ENCODE measurements at regions not wholly inside any gene's neighbourhood (a gene's known extent, or its start where the extent isn't known, plus 50 kb on each side); places are given as distances from the start of the nearest gene placed in this dataset.

GRCh38 chr19:29396925-29397324 lies 128.9 kb upstream of the VSTM2B start:
- FAIRE-seq: no peak
- 67% methylated on average over 2 of the region's 2 CpGs; no CpG with 5 or more reads in 1 of the 2 experiments for WGBS, 2 experiments (ENCODE audit: extremely low coverage in 1 of 2, insufficient coverage in 1 of 2, insufficient read length in 1 of 2, insufficient replicate concordance in 2 of 2, low coverage in 1 of 2, low lambda C conversion rate in 2 of 2, missing lambda C conversion rate in 1 of 2)
- no peak overlapping the region for H2AFZ ChIP-seq (ENCODE audit: low read length)

More at GRCh38 chr19:29396925-29397324, 128.9 kb upstream of the VSTM2B start:
- H2BK120ac ChIP-seq (replicated peaks; ENCODE audit: low read depth, low read length): no peak overlapping the region
- TF ChIP-seq HDAC6 (IDR thresholded peaks at IDR 0.05; ENCODE audit: low read depth, low read length) (no peak), TBP (IDR thresholded peaks at IDR 0.05; ENCODE audit: low read depth, low read length) (peak; percentile 75), RBBP5 (IDR thresholded peaks at IDR 0.05; ENCODE audit: borderline replicate concordance, low read depth, low read length) (no peak)
- no peak overlapping the region for H3K4me3 ChIP-seq (ENCODE audit: extremely low read depth in 1 of 4, insufficient read depth in 2 of 4, low read depth in 3 of 4, low read length in 4 of 4)
- no peaks in the 10 kb centered on the region; a peak in 1 of 7 replicates for H3K27me3 ChIP-seq (replicated peaks in 1 of 4; ENCODE audit: control insufficient read depth in 3 of 4, extremely low read depth in 1 of 4, insufficient read depth in 3 of 4, low read length in 3 of 4)
- no peak overlapping the region for H4K91ac ChIP-seq (replicated peaks; ENCODE audit: insufficient read length, low read length)
- no peak overlapping the region for H4K5ac ChIP-seq (ENCODE audit: insufficient read length, low read depth, low read length)
- 0 out of 2 replicates have a peak overlapping the region, but pooled peaks have one; percentile 60 for H2BK12ac ChIP-seq (ENCODE audit: low read depth, low read length)
- no peak overlapping the region for H3K18ac ChIP-seq (ENCODE audit: extremely low read depth, low read length)
- no peaks in the 10 kb centered on the region for H3K36me3 ChIP-seq (ENCODE audit: control insufficient read depth in 2 of 4, insufficient read depth in 4 of 4, low read length in 3 of 4)
- no peak overlapping the region for H4K8ac ChIP-seq (ENCODE audit: extremely low read depth, insufficient read depth, low read length)
- ChIA-PET CTCF (ENCODE audit: partially characterized antibody) (interaction anchor here (1.1 to 1.7 kb wide), 5 partner anchors 10 to 113 kb away, joined by 3 to 6 read pairs (median 5); no protein-coding TSS in a partner anchor), POLR2A (ENCODE audit: partially characterized antibody) (interaction anchor here (0.8 kb wide), 1 partner anchor 17 kb away, joined by 3 read pairs; no protein-coding TSS in a partner anchor)
- no peak overlapping the region for H2BK20ac ChIP-seq (ENCODE audit: low read length)
- H2BK15ac ChIP-seq (ENCODE audit: low read length): no peak overlapping the region
- H3K79me1 ChIP-seq (ENCODE audit: low read depth, low read length): no peaks in the 10 kb centered on the region
- no peak overlapping the region for H3K4me2 ChIP-seq (ENCODE audit: insufficient read depth in 1 of 2, low read depth in 2 of 2, low read length in 2 of 2)
- H3K9me3 ChIP-seq (ENCODE audit: insufficient read depth in 2 of 2, low read depth in 1 of 2, low read length in 1 of 2): peaks cover under 1 to 1% of the 10 kb centered on the region in 2 experiments; a peak in 2 of 4 replicates
- no peak overlapping the region for H3K23ac ChIP-seq (ENCODE audit: insufficient read length)
- no peaks in the 10 kb centered on the region; the same call in none of the 2 replicates for H3K23me2 ChIP-seq (ENCODE audit: low read depth, low read length)
- no peaks in the 10 kb centered on the region for H3K79me2 ChIP-seq (ENCODE audit: control insufficient read depth in 1 of 2, insufficient read depth in 2 of 2, low read length in 2 of 2)
- H3K9ac ChIP-seq (replicated peaks in 1 of 4; ENCODE audit: extremely low read depth in 1 of 4, low read depth in 3 of 4, low read length in 3 of 4): no peak overlapping the region
- H3K4me1 ChIP-seq (replicated peaks in 1 of 4; ENCODE audit: control insufficient read depth in 3 of 4, insufficient read depth in 4 of 4, low read length in 3 of 4): peaks cover 0 to 10% (median 4%) of the 10 kb centered on the region in 4 experiments; a peak in 5 of 7 replicates
- no peak for DNase-seq (ENCODE audit: low read depth in 1 of 2, low spot score in 2 of 2)
- no peak overlapping the region for H3K14ac ChIP-seq (ENCODE audit: insufficient read length)
- H3K27ac ChIP-seq (ENCODE audit: low read depth, low read length): no peak overlapping the region
- no peak overlapping the region for H2BK5ac ChIP-seq (ENCODE audit: low read depth, low read length)
- H2AK5ac ChIP-seq (ENCODE audit: low read depth, low read length): no peak overlapping the region
- no peak overlapping the region for H3K4ac ChIP-seq (replicated peaks; ENCODE audit: insufficient read length, low read depth, low read length)
- peaks cover 0 to 1% of the 10 kb centered on the region in 2 experiments for H4K20me1 ChIP-seq (replicated peaks in 1 of 2; ENCODE audit: control insufficient read depth in 1 of 2, insufficient read depth in 2 of 2, low read length in 2 of 2)
- no peak overlapping the region for H3K56ac ChIP-seq (replicated peaks; ENCODE audit: insufficient read length, low read depth, low read length)
